ENCODE measurements at regions not wholly inside any gene's neighbourhood (a gene's known extent, or its start where the extent isn't known, plus 50 kb on each side); places are given as distances from the start of the nearest gene placed in this dataset.

DNA sequence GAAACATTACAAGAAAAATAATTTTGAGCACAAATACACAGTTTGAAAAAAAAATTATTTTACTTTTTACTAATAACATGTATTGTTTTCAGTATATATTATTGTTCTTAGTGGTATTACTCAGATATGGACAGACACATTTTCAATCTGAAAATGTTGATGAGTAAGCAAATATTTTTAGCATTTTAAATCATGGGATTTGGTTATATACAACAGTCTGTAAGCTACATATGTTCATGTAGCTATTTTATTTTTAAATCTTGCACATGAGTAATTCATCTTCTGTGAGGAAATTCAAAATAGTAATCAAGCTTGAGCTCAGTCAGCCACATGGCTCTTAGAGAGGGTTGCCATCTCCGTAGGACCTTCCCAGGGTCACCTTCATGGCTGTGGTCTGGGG is 471.9 kb downstream of the QKI start:
- no peak for DNase-seq (ENCODE audit: extremely low spot score, unreplicated experiment)
- H3K27ac Mint-ChIP-seq (ENCODE audit: unreplicated experiment), result no peak overlapping the region
- H3K27me3 Mint-ChIP-seq (ENCODE audit: unreplicated experiment), result peaks cover 4% of the 10 kb centered on the region
- TF ChIP-seq, protein P1, sequence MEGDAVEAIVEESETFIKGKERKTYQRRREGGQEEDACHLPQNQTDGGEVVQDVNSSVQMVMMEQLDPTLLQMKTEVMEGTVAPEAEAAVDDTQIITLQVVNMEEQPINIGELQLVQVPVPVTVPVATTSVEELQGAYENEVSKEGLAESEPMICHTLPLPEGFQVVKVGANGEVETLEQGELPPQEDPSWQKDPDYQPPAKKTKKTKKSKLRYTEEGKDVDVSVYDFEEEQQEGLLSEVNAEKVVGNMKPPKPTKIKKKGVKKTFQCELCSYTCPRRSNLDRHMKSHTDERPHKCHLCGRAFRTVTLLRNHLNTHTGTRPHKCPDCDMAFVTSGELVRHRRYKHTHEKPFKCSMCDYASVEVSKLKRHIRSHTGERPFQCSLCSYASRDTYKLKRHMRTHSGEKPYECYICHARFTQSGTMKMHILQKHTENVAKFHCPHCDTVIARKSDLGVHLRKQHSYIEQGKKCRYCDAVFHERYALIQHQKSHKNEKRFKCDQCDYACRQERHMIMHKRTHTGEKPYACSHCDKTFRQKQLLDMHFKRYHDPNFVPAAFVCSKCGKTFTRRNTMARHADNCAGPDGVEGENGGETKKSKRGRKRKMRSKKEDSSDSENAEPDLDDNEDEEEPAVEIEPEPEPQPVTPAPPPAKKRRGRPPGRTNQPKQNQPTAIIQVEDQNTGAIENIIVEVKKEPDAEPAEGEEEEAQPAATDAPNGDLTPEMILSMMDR (IDR thresholded peaks at IDR 0.05), result no peak
- H3K9me3 Mint-ChIP-seq (ENCODE audit: unreplicated experiment), result peaks cover 22% of the 10 kb centered on the region
- H3K36me3 Mint-ChIP-seq (ENCODE audit: unreplicated experiment), result no peaks in the 10 kb centered on the region
- H3K4me3 Mint-ChIP-seq (ENCODE audit: unreplicated experiment), result no peak overlapping the region
- no peaks in the 10 kb centered on the region for H3K4me1 Mint-ChIP-seq (ENCODE audit: unreplicated experiment)

DNA sequence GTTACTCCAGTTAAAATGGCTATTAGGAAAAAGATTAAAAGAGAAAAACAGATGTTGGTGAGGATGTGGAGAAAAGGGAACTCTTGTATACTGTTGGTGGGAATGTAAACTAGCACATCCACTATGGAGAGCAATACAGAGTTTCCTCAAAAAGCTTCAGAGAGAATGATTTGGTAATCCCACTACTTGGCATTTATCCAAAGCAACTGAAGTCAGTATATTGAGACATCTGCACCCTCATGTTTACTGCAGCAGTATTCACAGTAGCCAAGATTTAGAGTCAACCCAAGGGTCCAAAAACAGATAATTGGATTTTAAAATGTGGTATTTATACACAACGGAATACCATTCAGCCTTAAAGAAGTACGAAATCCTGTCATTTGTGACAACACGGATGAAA is 469.5 kb downstream of the QKI start:
- Mint-ChIP-seq H3K4me3 (ENCODE audit: unreplicated experiment) (no peak overlapping the region), H3K27ac (ENCODE audit: unreplicated experiment) (no peak overlapping the region), H3K27me3 (ENCODE audit: unreplicated experiment) (peaks cover 8% of the 10 kb centered on the region), H3K9me3 (ENCODE audit: unreplicated experiment) (peaks cover 24% of the 10 kb centered on the region), H3K4me1 (ENCODE audit: unreplicated experiment) (no peaks in the 10 kb centered on the region), H3K36me3 (ENCODE audit: unreplicated experiment) (no peaks in the 10 kb centered on the region)
- no peak for DNase-seq (ENCODE audit: extremely low spot score, unreplicated experiment)
- TF ChIP-seq, protein P1 (IDR thresholded peaks at IDR 0.05), result no peak

DNA sequence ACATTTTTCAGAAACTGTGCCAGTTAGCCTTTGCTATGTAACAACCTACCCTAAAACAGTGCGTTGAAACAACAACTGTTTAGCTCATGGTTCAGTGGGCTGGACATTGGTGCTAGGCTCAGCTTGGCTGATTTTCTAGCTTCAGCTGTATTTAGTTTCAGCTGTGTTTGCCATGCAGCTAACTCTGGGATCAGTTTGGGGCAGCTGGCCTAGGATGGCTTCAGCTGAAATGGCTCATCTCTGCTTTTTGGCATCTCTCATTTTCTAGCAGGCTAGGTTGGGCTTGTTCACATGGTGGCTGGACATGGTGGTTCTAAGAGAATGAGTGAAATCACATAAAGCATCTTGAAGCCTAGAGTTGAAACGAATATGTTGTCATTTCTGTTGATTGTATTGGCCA is 464.2 kb downstream of the QKI start:
- no peak for DNase-seq (ENCODE audit: extremely low spot score, unreplicated experiment)
- Mint-ChIP-seq H3K27ac (ENCODE audit: unreplicated experiment) (no peak overlapping the region), H3K4me1 (ENCODE audit: unreplicated experiment) (no peaks in the 10 kb centered on the region), H3K9me3 (ENCODE audit: unreplicated experiment) (peaks cover 10% of the 10 kb centered on the region), H3K4me3 (ENCODE audit: unreplicated experiment) (no peak overlapping the region), H3K27me3 (ENCODE audit: unreplicated experiment) (peaks cover 8% of the 10 kb centered on the region), H3K36me3 (ENCODE audit: unreplicated experiment) (no peaks in the 10 kb centered on the region)
- TF ChIP-seq, protein P1 (IDR thresholded peaks at IDR 0.05), result no peak

DNA sequence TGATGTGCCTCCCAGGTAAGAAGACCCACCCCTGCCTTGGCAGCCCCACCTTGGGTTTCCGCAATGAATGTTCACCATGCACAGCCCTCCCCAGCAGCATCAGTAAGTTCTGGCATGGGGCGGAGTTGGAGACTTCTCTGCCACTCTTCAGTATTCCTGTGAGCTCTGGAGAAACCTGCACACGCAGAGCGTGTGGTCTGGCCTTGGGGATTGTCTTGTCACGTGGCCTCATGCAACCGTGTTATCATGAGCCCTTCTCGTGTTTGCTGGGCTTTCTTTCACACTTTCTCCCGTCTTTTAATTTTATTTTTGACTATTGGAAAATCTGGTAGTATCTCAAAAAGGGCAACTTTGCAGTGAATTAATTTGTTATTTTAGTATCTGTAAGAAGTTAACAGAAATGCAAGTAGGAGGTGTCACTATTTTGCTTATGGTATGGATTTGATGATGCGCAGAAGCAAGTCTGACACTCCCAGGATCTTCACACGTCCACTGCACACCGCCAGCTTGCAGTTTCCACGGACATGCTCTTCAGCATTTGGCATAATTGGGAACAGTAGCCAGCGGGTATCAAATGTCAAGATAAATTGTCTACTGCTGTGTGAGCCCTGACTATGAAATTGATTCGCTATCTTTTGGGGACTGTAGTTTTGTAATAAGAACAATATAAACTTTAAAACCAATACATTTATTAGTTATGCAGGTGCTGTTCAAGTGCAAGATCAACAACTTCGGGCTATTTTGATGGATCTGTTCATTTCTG is 463.5 kb downstream of the QKI start:
- TF ChIP-seq, protein P1 (IDR thresholded peaks at IDR 0.05), result no peak
- H3K9me3 Mint-ChIP-seq (ENCODE audit: unreplicated experiment), result peaks cover 10% of the 10 kb centered on the region
- no peak overlapping the region for H3K4me3 Mint-ChIP-seq (ENCODE audit: unreplicated experiment)
- no peak overlapping the region for H3K27ac Mint-ChIP-seq (ENCODE audit: unreplicated experiment)
- H3K27me3 Mint-ChIP-seq (ENCODE audit: unreplicated experiment), result peaks cover 8% of the 10 kb centered on the region
- peaks cover under 1% of the 10 kb centered on the region for H3K4me1 Mint-ChIP-seq (ENCODE audit: unreplicated experiment)
- DNase-seq (ENCODE audit: extremely low spot score, unreplicated experiment), result no peak
- H3K36me3 Mint-ChIP-seq (ENCODE audit: unreplicated experiment), result no peaks in the 10 kb centered on the region

DNA sequence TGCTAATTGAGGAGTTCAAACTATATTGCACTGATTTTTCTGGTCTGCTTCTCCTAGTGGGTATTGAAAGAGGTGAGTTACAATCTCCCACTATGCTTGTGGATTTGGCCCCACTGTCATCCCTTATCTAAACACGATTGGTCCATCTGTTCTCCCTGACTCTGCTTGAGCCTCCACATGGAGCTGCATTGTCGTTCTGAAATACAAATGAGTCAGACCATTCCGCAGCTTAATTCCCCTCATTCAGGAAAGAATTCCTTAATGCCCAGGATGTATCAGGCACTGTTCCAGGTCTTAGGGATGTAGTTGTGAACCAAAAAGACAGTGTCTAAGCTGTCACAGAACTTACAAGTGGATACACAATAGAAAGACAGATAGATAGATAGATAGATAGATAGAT is 461.9 kb downstream of the QKI start:
- no peaks in the 10 kb centered on the region for H3K36me3 Mint-ChIP-seq (ENCODE audit: unreplicated experiment)

More for the DNA sequence above, 461.9 kb downstream of the QKI start:
- peaks cover 3% of the 10 kb centered on the region for H3K27me3 Mint-ChIP-seq (ENCODE audit: unreplicated experiment)
- H3K4me3 Mint-ChIP-seq (ENCODE audit: unreplicated experiment), result no peak overlapping the region
- peaks cover 2% of the 10 kb centered on the region for H3K9me3 Mint-ChIP-seq (ENCODE audit: unreplicated experiment)
- no peak overlapping the region for H3K27ac Mint-ChIP-seq (ENCODE audit: unreplicated experiment)
- no peak for DNase-seq (ENCODE audit: extremely low spot score, unreplicated experiment)
- TF ChIP-seq, protein P1 (IDR thresholded peaks at IDR 0.05), result no peak
- peaks cover 11% of the 10 kb centered on the region for H3K4me1 Mint-ChIP-seq (ENCODE audit: unreplicated experiment)
